ENCODE measurements at regions not wholly inside any gene's neighbourhood (a gene's known extent, or its start where the extent isn't known, plus 50 kb on each side); places are given as distances from the start of the nearest gene placed in this dataset.

DNA sequence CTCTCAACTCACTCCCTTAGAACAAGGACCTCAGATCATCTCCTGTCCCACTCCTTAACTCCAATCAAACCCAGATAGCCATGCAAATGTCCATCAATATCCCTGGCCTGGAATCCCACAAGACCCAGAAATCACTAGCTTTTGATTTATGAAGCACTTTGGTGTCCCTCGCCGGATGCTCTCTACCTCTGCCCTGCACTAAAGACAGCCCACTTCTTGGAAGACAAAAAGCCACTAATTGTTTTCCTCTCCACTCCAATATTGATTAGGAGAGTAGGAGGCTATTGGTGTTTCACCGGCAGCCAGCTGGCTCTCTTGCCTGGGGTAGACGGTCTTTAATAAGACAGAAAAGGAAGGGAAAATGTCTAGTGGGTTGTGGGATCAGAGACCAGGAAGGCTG is 221.2 kb downstream of the BUD13 start:
- FAIRE-seq = no peak

DNA sequence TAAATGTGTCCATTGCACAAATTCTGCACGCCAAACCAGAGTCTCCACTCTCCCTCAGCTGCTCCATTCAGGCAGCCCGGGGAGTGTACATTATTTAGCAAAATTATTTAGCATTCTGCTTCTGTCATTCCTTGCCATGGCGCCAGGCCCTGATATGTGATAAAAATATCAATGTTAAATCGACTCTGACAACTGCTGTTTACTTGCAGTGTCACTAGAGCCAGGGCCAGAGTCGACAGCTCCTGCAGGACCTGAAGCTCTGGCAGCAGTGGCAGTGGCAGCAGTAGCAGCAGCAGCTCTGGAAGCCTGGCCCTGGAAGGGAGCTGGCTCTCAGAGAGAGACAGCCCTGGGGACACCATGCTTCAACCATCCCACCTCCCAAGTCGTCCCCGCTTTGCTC is 224.5 kb downstream of the BUD13 start:
- FAIRE-seq = no peak

DNA sequence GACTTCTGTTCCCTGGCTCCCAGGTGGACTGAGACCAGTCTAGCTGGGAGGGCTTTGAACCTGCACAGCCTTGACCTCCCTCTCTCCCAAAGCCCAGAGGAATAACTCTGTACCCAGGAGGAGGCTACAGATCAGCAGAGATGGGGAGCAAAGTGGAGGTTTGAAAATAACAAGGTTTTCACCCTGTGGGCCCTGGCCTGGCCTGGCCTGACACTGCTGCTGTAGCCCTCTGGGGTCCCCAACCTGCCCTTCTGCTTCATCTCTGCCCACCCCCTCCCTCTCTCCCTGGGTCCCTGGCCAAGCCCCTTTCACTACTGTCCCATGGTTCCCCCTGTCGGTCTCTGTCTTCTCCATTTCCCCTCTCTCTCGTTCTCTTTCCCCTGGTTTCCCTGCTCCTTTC is 225.2 kb downstream of the BUD13 start:
- FAIRE-seq = no peak

DNA sequence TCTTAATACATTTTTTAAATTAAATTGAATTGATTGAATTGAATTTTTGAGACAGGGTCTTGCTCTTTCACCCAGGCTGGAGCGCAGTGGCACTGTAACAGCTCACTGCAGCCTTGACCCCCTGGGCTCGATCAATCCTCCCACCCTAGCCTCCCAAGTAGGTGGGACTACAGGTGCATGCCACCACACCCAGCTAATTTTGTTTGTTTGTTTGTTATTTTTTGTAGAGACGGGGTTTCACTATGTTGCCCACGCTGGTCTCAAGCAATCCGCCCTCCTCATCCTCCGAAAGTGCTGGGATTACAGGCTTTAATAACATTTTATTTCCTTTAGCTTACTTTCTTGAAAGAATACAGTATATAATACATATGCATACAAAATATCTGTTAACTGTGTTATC is 226.9 kb downstream of the BUD13 start:
- FAIRE-seq = no peak

DNA sequence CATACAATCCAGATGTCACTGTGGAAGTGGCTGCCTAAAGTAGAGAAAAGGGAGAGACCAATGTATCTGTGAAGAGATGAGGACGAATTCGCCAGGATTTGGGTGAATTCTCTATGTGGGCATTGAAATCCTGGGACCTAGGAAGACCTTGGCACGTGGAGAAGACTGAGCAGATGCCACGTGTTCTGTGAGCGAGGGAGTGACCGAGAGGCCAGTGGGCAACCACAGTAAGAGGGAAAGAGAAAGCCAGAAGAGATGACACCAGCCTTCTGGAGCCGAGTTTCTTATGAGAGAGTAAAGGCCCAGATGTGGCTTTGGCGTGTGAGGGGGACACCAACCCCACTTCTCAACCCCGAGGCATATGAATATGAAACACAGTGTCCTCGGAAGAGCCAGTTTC is 228.1 kb downstream of the BUD13 start:
- FAIRE-seq = no peak

DNA sequence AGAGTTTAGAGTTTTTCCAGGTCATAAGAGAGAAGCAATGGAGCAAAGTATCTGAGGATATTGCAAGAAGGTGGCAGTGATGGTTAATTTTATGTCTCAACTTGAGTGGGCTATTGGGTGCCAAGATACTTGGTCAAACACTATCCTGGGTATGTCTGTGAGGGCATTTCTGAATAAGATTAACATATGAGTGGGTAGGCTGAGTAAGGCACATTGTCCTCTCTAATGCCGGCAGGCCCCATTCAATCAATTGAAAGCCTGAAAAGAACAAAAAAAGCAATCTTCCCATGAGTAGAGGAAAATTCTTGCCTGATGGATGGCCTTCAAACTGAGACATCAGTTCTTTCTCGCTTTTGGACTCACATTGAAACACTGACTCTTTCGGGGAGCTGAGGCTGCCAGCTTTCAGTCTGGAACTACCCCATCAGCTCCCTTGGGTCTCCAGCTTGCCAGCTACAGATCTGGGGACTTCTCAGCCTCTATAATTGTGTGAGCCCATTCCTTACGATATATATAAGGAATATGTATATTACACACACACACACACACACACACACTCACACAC is 228.8 kb downstream of the BUD13 start:
- FAIRE-seq = no peak

DNA sequence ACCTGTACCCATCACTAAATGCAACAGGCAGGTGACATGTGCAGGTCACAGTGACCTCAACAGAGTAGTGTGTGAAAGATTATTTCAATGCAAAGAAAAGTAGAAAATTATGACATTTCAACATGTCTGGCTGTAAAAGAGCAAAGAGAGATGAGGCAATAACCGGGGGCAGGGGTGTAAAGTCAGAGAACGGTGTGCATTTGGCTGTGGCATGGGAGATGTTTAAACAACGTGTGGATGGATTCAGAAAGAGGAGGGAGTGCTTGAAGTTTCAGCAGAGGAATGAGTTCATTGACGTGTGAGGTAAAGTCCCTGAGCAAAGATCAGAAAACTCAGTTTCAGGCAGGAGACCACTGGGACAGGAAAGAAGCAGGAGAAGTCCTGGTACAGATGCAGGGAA is 229.7 kb downstream of the BUD13 start:
- no peak for FAIRE-seq

DNA sequence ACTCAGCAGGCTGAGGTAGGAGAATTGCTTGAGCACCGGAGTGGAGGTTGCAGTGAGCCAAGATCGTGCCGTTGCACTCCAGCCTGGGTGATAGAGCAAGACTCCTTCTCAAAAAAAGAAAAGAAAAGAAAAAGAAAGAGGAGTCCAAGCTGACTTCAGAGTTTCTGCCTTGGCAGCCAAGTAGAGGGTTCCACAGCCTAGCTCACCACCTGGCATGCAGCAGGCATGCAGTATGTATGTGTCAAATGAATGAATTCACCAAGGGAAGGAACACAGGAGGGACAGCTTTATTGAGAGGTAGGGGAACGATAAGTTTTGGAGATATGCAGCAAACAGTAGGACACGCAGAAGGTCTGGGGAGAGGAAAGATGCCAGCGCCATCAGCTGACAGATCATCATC is 230.4 kb downstream of the BUD13 start:
- FAIRE-seq = no peak

DNA sequence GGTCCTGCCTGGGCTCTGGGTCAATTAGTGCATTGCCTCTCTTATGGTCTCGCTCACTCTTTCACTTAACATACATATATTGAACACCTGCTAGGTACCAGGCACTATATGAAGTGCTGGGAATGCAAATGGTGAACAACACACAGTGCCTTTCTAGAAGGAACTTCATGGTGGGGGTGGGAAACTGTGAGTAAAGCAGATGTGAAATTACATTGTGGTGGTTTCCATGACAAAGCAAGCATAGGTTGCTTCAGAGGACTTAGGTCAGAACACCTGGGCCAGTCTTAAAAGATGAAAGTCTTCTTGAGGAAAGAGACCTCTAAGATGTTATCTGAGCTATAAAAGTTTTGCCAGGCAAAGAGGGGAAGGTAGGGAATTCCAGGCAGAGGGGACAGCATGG is 231.3 kb downstream of the BUD13 start:
- FAIRE-seq = no peak

DNA sequence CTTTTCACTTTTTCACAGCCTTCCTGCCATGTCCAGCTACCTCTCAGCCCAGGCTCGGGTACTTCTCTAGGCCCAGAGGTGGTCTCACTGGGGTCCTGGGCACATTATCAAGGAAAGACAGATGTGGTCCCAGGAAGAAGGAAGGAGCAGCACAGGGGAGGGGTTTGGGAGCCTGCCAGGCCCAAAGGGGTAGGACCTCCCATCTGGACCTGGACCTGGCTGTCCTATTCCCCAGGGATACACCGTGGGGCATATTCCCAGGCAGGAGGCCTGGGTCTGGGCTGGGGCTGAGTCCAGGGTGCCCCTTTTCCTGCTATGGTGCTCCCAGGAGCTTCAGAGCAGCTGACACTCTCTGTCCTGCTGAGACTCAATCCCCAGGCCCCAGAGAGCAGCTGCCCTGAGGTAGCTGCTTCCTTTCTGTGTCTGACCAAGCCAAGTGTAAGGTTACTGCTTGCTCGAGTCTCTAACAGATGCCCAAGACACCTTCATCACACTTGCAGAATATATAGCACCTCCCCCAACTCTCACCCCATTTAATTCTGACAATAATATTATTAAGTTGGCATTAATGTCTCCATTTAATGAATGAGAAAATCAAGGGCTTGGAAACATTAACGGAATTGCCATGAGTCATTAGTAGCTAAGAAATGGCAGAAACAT is 232.0 kb downstream of the BUD13 start:
- FAIRE-seq = no peak

DNA sequence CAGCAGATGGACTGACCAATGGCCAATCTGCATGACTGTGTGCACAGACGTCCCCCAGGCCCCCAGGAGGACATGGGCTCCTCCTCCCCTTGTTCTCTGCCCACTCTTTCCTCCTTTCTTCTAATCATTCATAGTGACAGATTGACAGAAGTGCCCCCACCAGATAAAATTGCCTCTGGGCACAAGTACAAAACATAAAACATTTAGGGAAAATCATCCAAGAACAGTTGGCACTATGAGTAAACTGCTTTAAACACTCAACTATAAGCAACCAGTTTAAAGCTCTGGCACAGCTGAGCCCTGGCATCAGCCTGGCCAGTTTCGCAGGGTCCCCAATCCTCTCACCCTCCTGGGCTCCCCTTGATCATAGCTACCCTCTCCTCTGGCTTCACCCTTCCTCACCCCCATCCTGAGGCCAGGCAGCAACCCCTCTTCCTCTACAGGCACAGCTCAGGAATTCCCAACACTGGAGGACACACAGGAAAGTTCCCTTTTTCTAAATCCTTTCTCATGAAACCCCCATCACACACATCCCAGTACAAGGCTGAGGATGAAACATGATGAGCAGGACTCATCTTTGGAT is 232.9 kb downstream of the BUD13 start:
- no peak for FAIRE-seq

DNA sequence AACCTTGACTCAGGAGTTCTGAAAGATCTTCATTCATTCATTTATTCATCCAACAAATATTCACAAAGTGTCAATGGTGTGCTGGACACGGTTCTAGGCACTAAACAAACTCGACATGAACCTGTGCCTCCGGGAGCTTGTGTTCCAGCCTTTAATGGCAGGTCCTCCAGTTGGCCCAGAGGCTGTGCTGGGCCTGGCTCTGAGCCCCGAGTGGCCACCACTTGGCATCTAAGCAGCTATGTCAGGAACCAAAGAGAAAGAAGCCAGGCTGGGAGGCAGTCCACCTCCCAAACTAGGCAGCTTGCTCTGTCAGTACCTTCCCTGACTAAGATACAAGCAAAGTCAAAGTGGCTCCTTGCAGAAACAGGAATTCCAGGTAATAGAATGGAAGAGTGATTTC is 233.6 kb downstream of the BUD13 start:
- no peak for FAIRE-seq

DNA sequence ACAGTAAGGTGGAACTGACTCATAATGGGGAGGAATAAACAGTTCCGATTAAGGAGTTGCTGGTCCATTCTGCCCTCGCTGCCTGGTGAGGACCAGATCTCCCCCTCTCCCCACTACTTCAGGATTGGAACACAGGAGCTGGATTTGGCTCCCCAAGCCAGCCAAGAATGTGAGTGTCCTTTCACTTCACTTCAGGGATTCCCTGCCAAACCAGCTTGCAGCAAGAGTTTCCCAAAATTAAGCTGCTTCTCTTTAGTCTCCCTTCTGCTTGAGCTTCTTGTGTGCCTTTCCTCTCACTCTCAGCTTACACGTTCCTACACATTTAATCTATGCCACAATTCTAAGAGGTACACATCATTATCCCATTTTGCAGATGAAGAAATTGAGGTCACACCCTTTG is 234.1 kb downstream of the BUD13 start:
- no peak for FAIRE-seq

DNA sequence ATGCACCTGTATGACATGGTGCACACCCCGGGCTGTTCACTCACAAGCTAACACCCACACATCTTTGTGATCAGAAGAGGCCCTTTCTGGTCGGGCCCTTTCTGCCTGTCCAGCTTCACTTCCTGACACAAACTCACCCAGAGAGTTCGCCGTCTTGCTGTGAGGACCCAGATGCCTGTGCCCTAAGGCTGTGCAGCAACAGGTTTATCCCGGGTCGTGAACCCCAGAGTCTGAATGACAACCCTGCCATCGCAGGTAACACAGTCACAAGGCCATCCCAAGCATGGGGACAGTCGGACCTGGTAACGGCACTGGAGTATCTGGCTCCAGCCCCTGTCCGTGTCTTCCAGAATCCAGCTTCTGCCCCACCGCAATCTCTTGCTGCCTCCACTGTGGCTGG is 235.1 kb downstream of the BUD13 start:
- FAIRE-seq = no peak

DNA sequence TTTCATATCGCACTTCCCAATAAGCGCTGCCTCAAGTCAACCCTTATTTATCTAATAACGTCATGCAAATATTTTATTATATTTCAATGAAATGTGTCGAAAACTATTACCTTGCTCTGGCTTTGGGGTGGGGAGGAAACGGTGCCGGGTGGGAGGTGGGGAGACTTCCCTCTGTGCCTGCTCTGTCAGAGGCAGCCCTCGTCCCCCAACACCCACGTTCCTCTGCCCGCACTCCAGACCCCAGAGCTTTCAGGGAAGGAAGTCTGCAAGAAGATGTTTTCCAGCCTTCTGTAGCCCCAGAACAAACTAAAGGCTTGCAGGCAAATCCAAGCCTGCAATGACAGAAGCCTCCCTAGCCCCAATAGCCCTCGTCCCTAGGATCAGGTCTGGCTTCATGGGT is 235.7 kb downstream of the BUD13 start:
- FAIRE-seq = no peak

DNA sequence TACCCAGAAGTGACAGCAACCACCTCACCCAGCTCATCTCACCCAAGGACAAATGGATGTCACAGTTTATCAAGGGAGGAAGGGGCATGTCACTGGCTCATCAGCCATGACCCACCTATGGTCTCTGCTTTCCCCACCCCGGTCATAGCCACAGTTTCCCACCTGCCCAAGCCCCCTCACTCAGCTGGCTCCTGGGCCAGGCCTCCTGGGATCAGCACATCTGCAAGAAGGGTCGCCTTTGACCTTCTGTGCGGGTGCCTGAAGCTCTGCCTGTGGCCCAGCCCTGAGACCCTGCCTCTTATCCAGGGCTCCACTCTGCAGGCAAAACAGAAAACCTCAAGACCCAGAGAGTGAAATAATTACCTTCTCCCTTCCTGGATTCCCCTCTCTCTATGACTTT is 236.4 kb downstream of the BUD13 start:
- no peak for FAIRE-seq

DNA sequence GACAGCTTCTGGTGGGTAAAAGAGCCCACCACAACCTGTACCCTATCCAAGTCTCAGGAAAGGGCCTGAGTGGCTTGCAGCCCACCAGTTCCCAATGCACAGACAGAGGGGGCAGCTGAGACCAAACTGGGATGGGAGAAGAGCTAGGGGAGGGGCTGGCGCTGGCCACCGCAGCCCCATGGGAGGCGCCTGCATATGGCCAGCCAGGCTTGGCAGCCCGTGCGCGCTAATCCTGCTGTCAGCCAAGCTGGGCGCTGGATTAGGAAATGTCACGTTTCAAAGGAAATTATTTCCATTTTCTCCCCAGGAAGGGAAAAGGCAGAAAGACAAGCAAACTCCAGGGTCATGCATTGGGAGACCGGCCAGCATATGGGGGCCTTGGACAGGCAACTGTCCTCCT is 236.8 kb downstream of the BUD13 start:
- FAIRE-seq = no peak

DNA sequence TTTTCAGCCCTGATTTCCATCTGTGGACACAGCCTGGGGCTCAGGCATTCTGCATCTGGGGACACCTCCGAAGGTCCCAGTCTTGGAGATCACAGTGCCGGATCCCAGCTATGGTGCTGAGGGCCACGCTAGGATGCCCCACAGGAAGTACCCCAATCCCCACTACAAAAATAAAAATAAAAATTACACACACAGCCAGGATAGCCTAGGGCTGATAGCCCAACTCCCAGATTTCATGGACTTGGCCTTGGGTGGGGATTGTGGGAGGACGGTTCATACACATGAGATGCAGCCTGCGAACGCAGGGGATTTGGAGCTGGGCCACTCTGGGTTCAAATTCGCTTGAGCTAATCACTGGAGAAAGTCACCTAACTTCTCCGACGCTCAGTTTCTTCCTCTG is 237.7 kb downstream of the BUD13 start:
- FAIRE-seq = no peak

DNA sequence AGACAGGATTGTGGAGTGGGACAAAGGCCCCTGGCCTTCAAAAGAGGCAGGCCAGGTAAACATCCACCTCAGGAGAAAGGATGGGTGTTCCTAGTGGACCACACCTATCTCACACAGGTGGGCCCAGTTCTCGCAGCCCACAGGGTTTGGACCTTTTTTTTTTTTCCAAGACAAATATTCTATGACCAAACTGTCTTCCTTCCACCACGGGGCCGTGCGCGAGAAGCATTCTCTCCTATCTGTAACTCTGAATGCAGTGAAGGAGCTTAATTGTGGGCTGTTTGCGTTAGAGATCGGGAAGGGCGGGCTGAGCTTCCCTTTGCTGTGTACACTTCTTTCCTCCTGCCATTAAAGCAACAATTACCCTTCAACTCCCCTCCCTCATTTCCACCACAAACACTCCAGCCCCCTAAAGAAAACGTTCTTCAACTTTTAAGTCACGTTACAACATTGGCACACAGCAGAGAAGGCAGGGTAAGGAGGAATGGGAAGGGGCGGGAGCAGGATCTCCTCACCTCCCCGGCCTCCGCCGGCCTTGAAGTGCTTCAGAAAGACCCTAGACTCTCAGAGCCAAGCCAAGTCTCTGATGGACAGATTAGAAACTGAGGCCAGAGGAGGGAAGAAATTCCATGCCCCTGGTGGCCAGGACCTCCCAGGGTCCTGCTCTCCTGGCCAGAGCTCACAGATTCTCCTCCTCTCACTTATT is 238.4 kb downstream of the BUD13 start:
- no peak for FAIRE-seq

DNA sequence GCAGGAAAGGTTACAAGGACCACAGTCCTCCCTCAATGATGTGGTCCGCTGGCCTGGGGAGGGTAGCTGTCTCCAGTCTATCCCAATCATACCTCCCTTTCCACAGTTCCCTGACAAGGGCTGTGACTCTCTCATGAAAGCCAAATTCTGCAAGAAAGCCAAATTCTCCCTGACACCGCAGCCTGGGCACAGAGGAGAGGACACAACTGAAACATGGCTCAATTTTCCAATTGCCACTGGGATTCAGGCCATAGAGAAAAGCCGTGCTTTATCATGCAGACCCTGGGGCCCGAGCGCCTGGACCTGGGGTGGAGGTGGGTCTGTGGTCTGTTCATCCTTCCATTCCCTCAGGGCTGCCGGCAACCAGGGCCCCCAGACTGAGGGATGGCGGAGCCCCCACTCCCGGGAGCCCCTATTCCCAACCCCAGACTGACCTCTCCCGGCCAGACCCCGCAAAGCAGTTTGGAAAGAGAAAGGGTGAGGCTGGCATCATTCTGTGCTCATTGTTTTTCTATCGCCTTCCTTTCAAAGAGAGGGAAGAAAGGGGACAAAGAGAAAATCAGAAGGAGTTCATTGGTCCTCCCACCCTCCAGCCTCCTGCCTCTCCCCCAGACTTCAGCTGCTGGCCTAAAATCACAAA is 239.5 kb downstream of the BUD13 start:
- no peak for FAIRE-seq

DNA sequence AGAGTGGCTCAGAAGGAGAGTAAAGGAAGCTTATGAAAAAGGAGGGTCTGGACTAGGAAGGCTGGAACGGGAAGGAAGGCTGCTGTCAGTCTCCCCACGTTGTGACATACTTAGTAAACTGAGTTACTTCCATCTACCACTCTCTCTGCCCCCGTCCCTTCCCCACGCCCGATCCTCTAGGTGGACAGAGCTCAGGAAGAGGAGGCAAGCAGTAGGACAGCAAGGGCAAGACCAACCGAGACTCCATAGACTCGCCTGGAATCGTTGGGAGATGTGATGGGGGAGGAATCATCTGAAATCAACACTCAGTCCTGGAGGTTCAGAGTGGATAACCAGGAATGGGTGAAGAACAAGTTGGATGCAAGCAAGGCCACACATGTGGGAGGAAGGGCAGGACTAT is 240.7 kb downstream of the BUD13 start:
- no peak for FAIRE-seq

DNA sequence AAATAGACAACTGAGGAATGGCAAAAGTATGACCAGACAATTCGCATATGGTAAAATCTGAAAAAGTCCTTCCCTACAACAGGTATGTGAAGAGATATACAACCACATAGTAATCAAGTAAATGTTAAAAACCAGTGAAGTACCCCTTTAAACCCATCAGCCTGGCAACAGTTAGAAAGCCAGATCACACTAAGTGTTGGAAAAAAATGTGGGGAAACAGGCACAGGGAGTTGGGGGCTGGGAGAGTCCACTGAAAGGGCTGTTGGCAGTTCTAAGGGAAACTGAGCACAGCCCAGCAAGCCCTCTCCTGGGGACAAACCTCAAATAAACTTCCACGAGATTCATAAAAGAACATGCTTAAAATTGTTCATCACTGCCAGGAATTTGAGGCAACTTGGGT is 242.1 kb downstream of the BUD13 start:
- FAIRE-seq = no peak

DNA sequence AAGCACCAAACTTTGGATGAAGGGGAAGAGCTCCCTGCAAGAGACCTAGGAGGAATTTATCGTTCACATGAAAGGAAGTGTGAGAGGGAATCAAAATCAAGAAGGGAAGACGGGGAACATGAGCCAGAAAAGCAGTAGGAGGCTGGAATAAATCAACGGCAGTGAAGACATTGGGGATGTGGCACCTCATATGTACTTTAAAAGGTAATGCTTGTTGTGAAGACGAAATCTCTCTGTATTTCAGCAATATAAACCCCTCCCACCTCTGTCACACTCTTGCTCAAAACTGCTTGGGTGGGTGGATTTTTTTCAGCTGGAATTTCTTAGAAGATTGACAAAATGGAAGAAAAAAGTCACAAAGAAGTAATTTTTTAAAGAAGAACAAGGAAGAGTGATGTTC is 243.5 kb downstream of the BUD13 start:
- FAIRE-seq = no peak

Data from islet of Langerhans (tissue), 1 donor.